Bronchial epithelial cell (primary cell): ENCODE measurements at regions not wholly inside any gene's neighbourhood (a gene's known extent, or its start where the extent isn't known, plus 50 kb on each side); places are given as distances from the start of the nearest gene placed in this dataset.

Experiments
- DNase-seq: peaks from one replicate; pipeline ENCODE4 v3.0.0-alpha.2; 2010; ENCODE audit warnings: low read depth
- FAIRE-seq: peaks from 2 replicates; lab custom pipeline; 2011; peaks lifted over from hg19 to GRCh38; lab: Jason Lieb, UNC
- H3K27me3 ChIP-seq: 2 replicates; pipeline ENCODE4 v1.5.1; 2011; ENCODE audit warnings: low read length; ENCODE audit not compliant: control insufficient read depth, insufficient read depth
- H3K36me3 ChIP-seq: 2 replicates; pipeline ENCODE4 v1.5.1; 2011; ENCODE audit warnings: low read length; ENCODE audit not compliant: control insufficient read depth, insufficient read depth
- H3K4me3 ChIP-seq: 2 replicates; pipeline ENCODE4 v1.5.1; 2011; ENCODE audit warnings: mild to moderate bottlenecking, low read depth, low read length, control low read depth
- CTCF ChIP-seq: IDR thresholded peaks from 2 replicates; pipeline ENCODE4 v1.5.1; 2011; ENCODE audit warnings: mild to moderate bottlenecking, moderate library complexity, low read length, control low read depth, inconsistent platforms; ENCODE audit not compliant: insufficient read depth, severe bottlenecking

- Histone ChIP-seq H3K27me3 (no peaks in the 10 kb centered on the region), H3K4me3 (no peak overlapping the region), H3K36me3 (no peaks in the 10 kb centered on the region)
- FAIRE-seq (peak; percentile 86), DNase-seq (peak; percentile 99)
- TF ChIP-seq CTCF, result no peak
Observed at GRCh38 chr10:3482200-3482993, 302.6 kb downstream of the KLF6 start.

- TF ChIP-seq CTCF, result no peak
- DNase-seq, result no peak
- Histone ChIP-seq H3K36me3 (no peaks in the 10 kb centered on the region), H3K27me3 (no peaks in the 10 kb centered on the region), H3K4me3 (no peak overlapping the region)
- FAIRE-seq, result no peak
Observed at GRCh38 chr10:3481496-3481895, 303.5 kb downstream of the KLF6 start.

GRCh38 chr10:3480990-3481315 lies 304.1 kb downstream of the KLF6 start:
- no peaks in the 10 kb centered on the region for H3K36me3 ChIP-seq
- no peak for DNase-seq
- H3K27me3 ChIP-seq, result no peaks in the 10 kb centered on the region
- TF ChIP-seq CTCF, result no peak
- no peak overlapping the region for H3K4me3 ChIP-seq
- FAIRE-seq, result no peak

GRCh38 chr10:3480281-3480989 lies 304.6 kb downstream of the KLF6 start:
- FAIRE-seq (no peak), DNase-seq (no peak)
- no peaks in the 10 kb centered on the region for H3K36me3 ChIP-seq
- TF ChIP-seq CTCF, result no peak
- H3K27me3 ChIP-seq, result no peaks in the 10 kb centered on the region
- no peak overlapping the region for H3K4me3 ChIP-seq

- no peak for TF ChIP-seq CTCF
- DNase-seq (no peak), FAIRE-seq (no peak)
- Histone ChIP-seq H3K27me3 (no peaks in the 10 kb centered on the region), H3K36me3 (no peaks in the 10 kb centered on the region), H3K4me3 (no peak overlapping the region)
Observed at GRCh38 chr10:3478632-3479240, 306.2 kb upstream of the PITRM1 start.
